Spleen (tissue), 11 donors: ENCODE measurements at regions not wholly inside any gene's neighbourhood (a gene's known extent, or its start where the extent isn't known, plus 50 kb on each side); places are given as distances from the start of the nearest gene placed in this dataset.

Source experiments
- DNase-seq: peaks from one replicate; pipeline ENCODE4 v3.0.0-alpha.2; 2020
- H3K27ac ChIP-seq, 8 donors: fragments of 200-600 bp; sonication (generic) in 7 of 8; 1 replicate in 4 of 8; 2 replicates in 4 of 8; pipeline versions ENCODE4 v1.5.0 to v1.8.0; 2016 to 2021; ENCODE audit warnings: inconsistent platforms in 4 of 8, mild to moderate bottlenecking in 4 of 8, moderate library complexity in 1 of 8
- H3K27me3 ChIP-seq, 7 donors: fragments of 200-600 bp; sonication (generic) in 6 of 7; replicated peaks in 1 of 7; 1 replicate in 4 of 7; 2 replicates in 3 of 7; pipeline versions ENCODE4 v1.5.0 to v1.8.0; 2016 to 2021; ENCODE audit warnings: inconsistent platforms in 3 of 7, mild to moderate bottlenecking in 1 of 7
- H3K36me3 ChIP-seq, 6 donors: fragments of 200-600 bp; sonication (generic) in 5 of 6; 1 replicate in 4 of 6; 2 replicates in 2 of 6; pipeline versions ENCODE4 v1.5.0 to v1.8.0; 2016 to 2021; ENCODE audit warnings: inconsistent platforms in 2 of 6
- H3K4me1 ChIP-seq, 6 donors: fragments of 200-600 bp; sonication (generic) in 5 of 6; 1 replicate in 3 of 6; 2 replicates in 3 of 6; pipeline versions ENCODE4 v1.5.0 to v1.8.0; 2016 to 2021; ENCODE audit warnings: inconsistent platforms in 3 of 6
- H3K4me3 ChIP-seq, 8 donors: fragments of 200-600 bp; sonication (generic) in 7 of 8; 1 replicate in 4 of 8; 2 replicates in 4 of 8; pipeline versions ENCODE4 v1.5.0 to v1.8.0; 2016 to 2021; ENCODE audit warnings: inconsistent platforms in 4 of 8, mild to moderate bottlenecking in 4 of 8, moderate library complexity in 2 of 8
- H3K9me3 ChIP-seq, 8 donors: fragments of 200-600 bp; sonication (generic) in 7 of 8; 1 replicate in 4 of 8; 2 replicates in 4 of 8; pipeline versions ENCODE4 v1.5.0 to v1.8.0; 2016 to 2021; ENCODE audit warnings: inconsistent platforms in 4 of 8
- CTCF ChIP-seq, 11 experiments: fragments of 200-600 bp in 7 of 11; fragments of 450-650 bp in 4 of 11; sonication (generic) in 4 of 11; IDR thresholded peaks in 8 of 11; conservative IDR thresholded peaks in 3 of 11; 1 replicate in 7 of 11; 2 replicates in 4 of 11; pipeline versions ENCODE4 v1.4.0 to v1.8.0; 2016 to 2021; ENCODE audit warnings: antibody characterized with exemption in 11 of 11, inconsistent platforms in 4 of 11, mild to moderate bottlenecking in 1 of 11
- POLR2A ChIP-seq, 3 donors: fragments of 450-650 bp; IDR thresholded peaks; one replicate each; pipeline ENCODE4 v1.5.1; 2017; ENCODE audit warnings: antibody characterized with exemption in 3 of 3, mild to moderate bottlenecking in 1 of 3
- POLR2AphosphoS5 ChIP-seq, 3 donors: sonication (generic); formaldehyde crosslinking; IDR thresholded peaks; one replicate each; pipeline ENCODE4 v1.5.1; 2017; ENCODE audit warnings: antibody characterized with exemption in 3 of 3
- WGBS, 5 donors: extraction: QIAGEN DNeasy Blood & Tissue Kit in 3 of 5; methylation state at CpG; one replicate each; pipeline versions ENCODE4 v1.1.5 to v1.1.7; 2013 to 2018; 5-methylcytosine and 5-hydroxymethylcytosine counted together
- intact Hi-C: fragments of 100-400 bp; cut with DNase I; formaldehyde crosslinking; loops from one replicate; pipeline ENCODE4 v1.15.0; 2023; ENCODE audit warnings: low total_unique reads
- donor health status: healthy with polysubstance abuse.
- donor health status: DM: no; HTN: no; CAD: no; lungs with moderate emphysema.
- donor health status: DM: no; HTN: no; CAD: no.
- donor health status: Bipolar disorder and iron deficiency.
- donor health status: healthy.
- donor health status: DM: no; HTN: no; CAD: no.
- donor health status: DM: yes; HTN: yes; CAD: no.

GRCh38 chr6:104601721-104602120 is 258.0 kb downstream of the HACE1 start:
- H3K4me3 ChIP-seq: no peak overlapping the region
- no peaks in the 10 kb centered on the region for H3K9me3 ChIP-seq
- 37 to 71% (median 44%) methylated on average over 3 of the region's 3 CpGs for WGBS, 5 donors
- peak overlapping the region in 5 of 8 donors; percentile 19 to 52 (median 39) for H3K27ac ChIP-seq
- no peak for DNase-seq
- no peak for TF ChIP-seq POLR2A (IDR thresholded peaks at IDR 0.05)
- no peak for TF ChIP-seq CTCF (IDR thresholded peaks at IDR 0.05 in 8 of 11, conservative IDR thresholded peaks at IDR 0.05 in 3 of 11)
- TF ChIP-seq POLR2AphosphoS5 (IDR thresholded peaks at IDR 0.05): no peak
- H3K36me3 ChIP-seq: no peaks in the 10 kb centered on the region
- no peaks in the 10 kb centered on the region for H3K27me3 ChIP-seq
- intact Hi-C loops: no loop called here
- H3K4me1 ChIP-seq: peaks cover 0 to 7% (median 0%) of the 10 kb centered on the region in 6 donors

GRCh38 chr6:104601131-104601651 is 258.5 kb downstream of the HACE1 start:
- Histone ChIP-seq H3K9me3 (no peaks in the 10 kb centered on the region), H3K27ac (peak overlapping the region in 5 of 8 donors; percentile 19 to 52 (median 39)), H3K4me1 (peaks cover 0 to 7% (median 0%) of the 10 kb centered on the region in 6 donors), H3K36me3 (no peaks in the 10 kb centered on the region), H3K27me3 (no peaks in the 10 kb centered on the region), H3K4me3 (no peak overlapping the region)
- TF ChIP-seq CTCF (IDR thresholded peaks at IDR 0.05 in 8 of 11, conservative IDR thresholded peaks at IDR 0.05 in 3 of 11) (no peak), POLR2AphosphoS5 (IDR thresholded peaks at IDR 0.05) (no peak), POLR2A (IDR thresholded peaks at IDR 0.05) (no peak)
- 60 to 76% (median 64%) methylated on average over 6 of the region's 6 CpGs for WGBS, 5 donors
- DNase-seq: no peak
- intact Hi-C loops: no loop called here

GRCh38 chr6:104600639-104600931 is 259.1 kb downstream of the HACE1 start:
- TF ChIP-seq POLR2A (IDR thresholded peaks at IDR 0.05) (no peak), POLR2AphosphoS5 (IDR thresholded peaks at IDR 0.05) (no peak), CTCF (IDR thresholded peaks at IDR 0.05 in 8 of 11, conservative IDR thresholded peaks at IDR 0.05 in 3 of 11) (no peak)
- no peak overlapping the region for H3K4me3 ChIP-seq
- no peaks in the 10 kb centered on the region for H3K9me3 ChIP-seq

GRCh38 chr6:104599821-104600638 is 259.7 kb downstream of the HACE1 start:
- Histone ChIP-seq H3K27me3 (no peaks in the 10 kb centered on the region), H3K27ac (no peak overlapping the region), H3K4me1 (peaks cover 0 to 7% (median 0%) of the 10 kb centered on the region in 6 donors), H3K9me3 (no peaks in the 10 kb centered on the region), H3K4me3 (no peak overlapping the region), H3K36me3 (no peaks in the 10 kb centered on the region)
- TF ChIP-seq CTCF (IDR thresholded peaks at IDR 0.05 in 8 of 11, conservative IDR thresholded peaks at IDR 0.05 in 3 of 11) (no peak), POLR2AphosphoS5 (IDR thresholded peaks at IDR 0.05) (no peak), POLR2A (IDR thresholded peaks at IDR 0.05) (no peak)
- DNase-seq: no peak
- 72 to 84% (median 78%) methylated on average over 3 of the region's 3 CpGs for WGBS, 5 donors
- intact Hi-C loops: no loop called here

More at GRCh38 chr6:104600639-104600931, 259.1 kb downstream of the HACE1 start:
- Histone ChIP-seq H3K36me3 (no peaks in the 10 kb centered on the region), H3K27me3 (no peaks in the 10 kb centered on the region), H3K27ac (peak overlapping the region in 2 of 8 donors; percentile 39 to 52), H3K4me1 (peaks cover 0 to 7% (median 0%) of the 10 kb centered on the region in 6 donors)
- WGBS, 5 donors: 65 to 78% (median 77%) methylated on average over 2 of the region's 2 CpGs
- intact Hi-C loops: no loop called here
- no peak for DNase-seq
